ENCODE measurements at regions not wholly inside any gene's neighbourhood (a gene's known extent, or its start where the extent isn't known, plus 50 kb on each side); places are given as distances from the start of the nearest gene placed in this dataset.
A peak's percentile ranks its signal among the peaks of the same experiment; 100 is the strongest.
"Not testable (repeated sequence)": the region's sequence is repeated elsewhere in the genome, so short reads cannot be mapped to it uniquely, and the experiment has no call there.

DNA sequence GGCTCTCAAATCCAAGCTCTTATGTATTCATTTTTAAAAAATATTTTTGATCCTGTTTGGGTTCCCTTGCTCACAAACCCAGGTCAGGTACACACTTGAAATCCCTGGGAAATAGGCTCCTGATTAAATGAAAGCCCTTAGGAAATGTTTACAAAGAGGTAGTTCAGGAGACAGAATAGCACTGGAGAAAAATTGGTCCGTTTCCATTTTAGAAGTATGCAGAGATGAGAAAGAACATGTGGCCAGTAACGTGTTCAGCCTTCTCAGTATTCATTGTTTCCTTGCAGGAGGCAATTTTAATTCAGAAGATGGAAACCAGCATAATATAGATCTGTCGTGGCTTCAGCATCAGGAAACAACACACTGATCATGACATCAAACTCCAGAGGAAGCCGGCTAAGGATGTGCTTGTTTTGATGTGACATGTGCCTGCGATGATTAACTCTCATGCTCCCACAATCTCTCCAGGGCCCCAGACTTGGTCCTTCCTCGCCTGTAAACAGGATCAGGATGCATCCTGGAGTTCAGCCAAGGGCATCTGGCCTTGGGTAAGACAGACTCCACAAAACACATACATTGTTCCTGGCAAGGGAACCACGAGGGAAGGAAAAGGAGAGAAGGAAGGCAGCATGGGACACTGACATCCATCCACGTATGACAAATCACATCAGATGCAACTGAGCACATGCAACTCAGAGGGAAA lies 350.5 kb upstream of the THBS1 start:
- DNase-seq: peak; percentile 58

DNA sequence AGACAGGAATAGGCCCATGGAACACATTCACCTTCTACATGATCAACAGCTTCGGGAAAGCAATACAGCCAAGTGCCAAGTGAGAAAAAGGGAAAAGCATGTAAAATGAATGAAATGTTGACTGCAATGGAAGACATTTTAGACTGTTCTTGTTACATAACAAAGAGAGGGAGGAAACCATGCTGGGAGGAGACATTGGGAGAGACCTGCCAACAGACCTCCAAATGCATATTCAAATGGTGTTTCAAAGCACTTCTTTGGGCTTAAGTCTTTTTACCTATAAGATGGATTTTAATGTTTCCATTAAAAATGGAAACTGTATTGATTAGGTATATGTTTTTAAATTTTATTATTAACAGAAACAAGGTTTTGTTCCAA lies 350.0 kb upstream of the THBS1 start:
- no peak for DNase-seq

DNA sequence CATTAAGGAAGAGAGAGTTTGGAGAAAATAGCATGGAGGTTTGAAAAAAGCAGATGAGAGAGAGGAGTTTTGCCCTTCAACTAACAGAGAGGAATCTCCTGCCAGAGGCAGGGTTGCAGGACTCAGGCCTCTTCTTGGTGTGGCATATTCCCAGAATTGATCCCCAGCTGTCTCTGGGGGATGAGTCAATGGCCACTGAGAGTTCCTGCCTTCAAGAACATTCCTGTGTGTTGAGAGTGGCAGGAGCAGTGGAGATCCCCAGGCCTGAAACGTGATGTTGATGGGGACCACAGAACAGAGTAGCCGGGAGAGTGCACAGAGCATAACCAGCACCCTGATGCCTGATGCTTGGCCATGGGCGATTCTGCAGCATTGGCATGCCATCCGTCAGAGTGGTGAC lies 348.4 kb upstream of the THBS1 start:
- no peak for DNase-seq

DNA sequence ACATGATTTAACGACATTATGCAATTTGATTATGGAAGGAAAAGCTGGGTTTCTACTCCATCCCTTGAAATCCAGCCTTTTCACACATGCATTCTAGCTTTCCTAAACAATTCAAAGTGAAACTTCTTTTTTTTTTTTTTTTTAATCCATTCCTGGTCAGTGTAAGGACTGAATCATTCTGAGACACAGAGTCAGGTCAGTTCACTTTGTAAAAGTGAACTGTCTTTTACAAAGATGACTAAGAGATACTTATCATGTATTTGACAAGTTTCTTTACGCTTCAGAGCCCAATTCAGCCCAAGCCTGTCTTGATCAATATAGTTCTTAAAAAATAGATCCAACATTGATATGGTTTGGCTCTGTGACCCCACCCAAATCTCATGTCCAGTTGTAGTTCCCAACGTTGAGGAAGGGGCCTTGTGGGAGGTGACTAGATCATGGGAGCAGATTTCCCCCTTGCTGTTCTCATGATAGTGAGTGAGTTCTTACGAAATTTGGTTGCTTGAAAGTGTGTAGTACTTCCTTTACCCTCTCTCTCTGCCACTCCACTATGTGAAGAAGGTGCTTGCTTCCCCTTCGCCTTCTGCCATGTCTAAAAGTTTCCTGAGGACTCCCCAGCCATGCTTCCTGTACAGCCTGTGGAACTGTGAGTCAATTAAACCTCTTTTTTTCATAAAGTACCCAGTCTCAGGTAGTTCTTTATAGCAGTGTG lies 345.6 kb upstream of the THBS1 start:
- DNase-seq: no peak

DNA sequence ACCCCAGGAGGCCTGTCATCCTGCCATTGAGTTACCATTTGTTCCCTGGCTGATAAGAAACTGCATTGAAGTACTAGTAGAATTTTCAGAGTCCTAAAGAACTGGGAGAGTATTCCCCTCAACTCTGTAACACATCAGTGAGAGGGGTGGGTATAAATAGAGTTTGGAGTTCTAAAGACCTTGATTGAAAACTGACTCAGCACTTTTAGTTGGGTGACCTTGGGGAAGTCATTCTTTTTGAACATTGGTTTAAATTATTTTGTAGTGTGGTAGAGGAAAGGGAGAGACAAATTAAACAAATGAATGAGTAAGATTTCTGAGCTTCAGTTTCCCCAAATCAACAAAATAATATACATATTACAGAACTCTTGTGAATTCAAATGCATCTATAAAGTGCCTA lies 344.5 kb upstream of the THBS1 start:
- no peak for DNase-seq

DNA sequence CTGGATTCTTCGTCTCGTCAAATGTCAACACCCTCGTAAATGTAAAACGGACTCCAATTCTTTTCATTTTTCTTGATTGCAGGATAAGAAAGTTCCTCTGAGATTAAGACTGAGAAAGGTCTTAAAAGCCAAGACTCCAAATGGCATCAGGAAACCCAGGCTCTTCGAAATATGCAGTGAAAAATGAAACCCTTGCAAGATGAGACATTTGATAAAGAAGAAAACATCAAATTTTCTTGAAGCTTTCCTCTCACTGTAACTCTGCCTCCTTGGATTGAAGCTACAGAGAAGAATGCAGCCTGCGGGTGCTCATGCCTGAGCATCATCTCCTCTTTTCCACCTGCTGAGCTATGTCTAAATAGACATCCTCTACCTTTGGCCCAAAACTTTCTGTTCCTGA lies 342.4 kb upstream of the THBS1 start:
- no peak for DNase-seq

DNA sequence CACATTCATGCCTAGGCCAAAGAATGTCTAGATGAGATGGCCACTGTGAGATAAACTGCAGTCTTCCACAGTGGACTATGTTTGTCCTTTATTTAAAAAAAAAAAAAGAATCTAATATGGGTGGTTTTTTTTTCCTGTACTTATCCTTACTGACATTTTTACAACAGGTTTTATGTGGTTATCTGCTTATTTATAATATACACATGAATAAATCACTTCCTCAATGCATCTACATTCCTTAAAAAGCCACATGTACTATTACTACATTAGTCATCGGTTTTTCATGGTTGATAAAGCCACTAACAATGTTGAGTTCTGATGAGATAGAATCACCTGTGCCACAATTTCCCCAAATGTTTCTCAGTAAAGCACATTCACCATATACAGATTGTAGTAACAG lies 341.3 kb upstream of the THBS1 start:
- no peak for DNase-seq

DNA sequence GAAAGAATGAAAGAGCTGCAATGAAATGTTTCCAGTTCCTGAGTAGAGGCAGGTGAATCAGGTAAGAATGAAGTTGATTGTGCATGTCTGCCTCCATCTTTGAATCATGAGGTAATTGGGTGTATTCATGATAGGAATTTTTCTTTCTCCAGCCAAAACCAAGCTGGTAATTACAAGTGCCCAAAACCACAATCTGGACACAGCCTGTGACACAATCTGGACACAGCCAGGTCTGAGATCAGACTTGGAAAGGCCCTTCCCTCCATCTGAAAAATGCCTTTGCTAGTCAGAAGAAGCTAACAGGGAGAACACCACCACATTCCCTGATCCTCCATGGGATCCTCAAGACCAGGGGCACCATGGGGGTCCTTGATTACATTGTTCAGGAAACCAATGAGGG lies 338.5 kb upstream of the THBS1 start:
- DNase-seq: no peak

DNA sequence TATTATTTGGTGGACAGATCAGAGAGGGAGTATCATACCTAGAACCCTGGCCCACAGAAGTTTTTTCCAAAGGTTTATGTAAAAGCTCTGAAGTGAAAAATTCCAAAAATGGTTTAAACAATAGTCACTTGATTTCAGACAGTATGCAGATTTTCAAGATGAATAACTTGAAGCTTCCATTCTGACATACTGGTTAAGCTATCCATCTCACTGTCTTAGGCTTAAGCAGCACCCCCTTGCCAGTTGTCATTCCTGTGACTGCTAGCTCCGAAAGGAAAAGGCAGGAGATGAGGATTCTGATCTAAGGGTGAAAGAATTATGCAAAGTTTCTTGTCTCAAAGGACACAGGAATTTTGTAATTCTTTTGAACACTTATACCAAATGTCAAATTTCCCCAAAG lies 337.5 kb upstream of the THBS1 start:
- DNase-seq: no peak

DNA sequence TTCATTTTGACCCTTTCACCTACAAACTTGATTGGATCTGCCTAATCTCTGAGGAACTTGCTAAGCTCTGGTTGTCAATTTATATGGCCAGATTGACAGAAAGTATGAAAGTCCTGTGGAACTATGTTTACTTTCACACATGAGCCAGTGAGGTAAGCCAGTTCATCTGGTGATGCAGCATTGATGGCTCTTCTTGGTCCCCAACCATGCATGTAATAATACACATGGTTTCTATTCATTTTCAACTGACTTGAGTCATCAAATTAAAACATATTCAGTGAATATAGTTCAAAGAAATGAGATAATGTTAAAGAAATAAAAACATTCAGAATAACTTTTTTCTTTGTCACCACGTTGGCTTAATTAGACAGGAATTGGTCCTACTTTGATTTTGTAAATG lies 336.1 kb upstream of the THBS1 start:
- no peak for DNase-seq

DNA sequence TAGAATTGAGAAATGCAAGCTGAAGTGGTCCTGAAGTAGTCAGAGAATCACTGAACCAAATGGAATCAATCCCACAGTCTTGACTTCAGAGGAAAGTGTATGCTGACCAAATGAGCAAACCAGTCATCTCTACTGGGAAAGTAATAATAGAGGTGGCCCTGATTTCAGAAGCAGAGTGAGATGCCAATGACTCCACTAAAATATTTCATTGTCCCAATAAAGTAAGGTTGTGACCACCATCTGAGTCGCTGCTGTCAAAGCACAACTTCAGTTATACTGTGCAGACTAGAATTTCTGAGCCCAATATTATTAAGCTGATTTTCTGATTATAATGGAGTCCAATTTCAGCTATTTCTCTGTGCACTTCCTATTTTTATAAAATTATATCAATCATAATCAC lies 334.4 kb upstream of the THBS1 start:
- no peak for DNase-seq

DNA sequence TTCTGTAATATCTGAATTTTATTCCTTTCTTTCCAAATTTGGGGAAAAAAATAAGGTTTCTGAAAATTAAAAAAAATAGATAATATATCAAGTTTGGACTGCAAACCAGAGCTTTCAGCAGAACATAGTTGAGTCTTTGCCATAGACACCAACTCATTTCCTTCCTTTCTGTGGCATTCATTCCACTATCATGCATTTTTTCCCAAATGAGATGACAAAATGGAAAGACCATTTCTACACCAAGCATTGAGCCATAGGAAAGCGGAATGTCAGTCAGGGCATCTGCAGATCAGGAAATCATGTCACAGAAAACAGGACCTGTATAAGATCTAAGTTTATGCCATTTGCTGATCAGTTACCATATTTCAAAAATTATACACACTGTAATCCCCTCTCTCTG lies 333.3 kb upstream of the THBS1 start:
- no peak for DNase-seq

DNA sequence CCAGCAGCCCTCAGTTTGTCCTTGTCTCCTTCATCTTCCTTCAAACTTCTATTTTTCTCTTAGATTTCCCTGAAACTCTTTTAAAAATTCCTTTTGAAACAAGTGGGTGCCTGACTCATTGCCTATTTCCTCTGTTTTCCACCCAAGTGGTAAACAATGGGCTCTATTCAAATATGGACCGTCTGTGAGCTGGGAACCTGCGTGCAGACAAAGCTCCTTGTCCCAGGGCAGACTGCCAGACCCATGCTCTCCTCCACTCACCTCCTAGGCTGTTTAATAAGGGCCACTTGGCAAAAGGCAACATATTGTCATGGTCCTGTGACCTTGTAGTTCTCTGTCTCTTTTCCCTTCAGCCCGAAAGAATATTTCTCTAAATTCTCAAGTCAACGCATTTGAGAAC lies 332.7 kb upstream of the THBS1 start:
- no peak for DNase-seq

DNA sequence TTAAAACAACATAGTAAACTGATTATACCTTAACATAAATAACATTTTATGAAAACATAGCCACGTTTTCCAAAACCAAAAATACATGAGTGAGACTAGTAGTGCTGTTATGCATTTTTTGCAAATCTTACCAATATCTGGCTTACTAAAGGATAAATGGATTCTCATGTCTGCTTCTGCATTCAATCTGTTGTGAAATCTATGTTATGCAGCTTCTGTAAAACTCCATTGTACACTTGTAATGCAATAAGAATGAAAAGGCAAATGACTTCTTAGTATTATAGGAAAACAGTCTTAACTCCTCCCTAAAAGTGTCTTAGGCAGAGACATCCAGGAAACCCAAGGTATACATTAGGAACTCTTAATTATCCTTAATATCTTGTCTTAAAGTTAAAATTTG lies 330.9 kb upstream of the THBS1 start:
- no peak for DNase-seq

DNA sequence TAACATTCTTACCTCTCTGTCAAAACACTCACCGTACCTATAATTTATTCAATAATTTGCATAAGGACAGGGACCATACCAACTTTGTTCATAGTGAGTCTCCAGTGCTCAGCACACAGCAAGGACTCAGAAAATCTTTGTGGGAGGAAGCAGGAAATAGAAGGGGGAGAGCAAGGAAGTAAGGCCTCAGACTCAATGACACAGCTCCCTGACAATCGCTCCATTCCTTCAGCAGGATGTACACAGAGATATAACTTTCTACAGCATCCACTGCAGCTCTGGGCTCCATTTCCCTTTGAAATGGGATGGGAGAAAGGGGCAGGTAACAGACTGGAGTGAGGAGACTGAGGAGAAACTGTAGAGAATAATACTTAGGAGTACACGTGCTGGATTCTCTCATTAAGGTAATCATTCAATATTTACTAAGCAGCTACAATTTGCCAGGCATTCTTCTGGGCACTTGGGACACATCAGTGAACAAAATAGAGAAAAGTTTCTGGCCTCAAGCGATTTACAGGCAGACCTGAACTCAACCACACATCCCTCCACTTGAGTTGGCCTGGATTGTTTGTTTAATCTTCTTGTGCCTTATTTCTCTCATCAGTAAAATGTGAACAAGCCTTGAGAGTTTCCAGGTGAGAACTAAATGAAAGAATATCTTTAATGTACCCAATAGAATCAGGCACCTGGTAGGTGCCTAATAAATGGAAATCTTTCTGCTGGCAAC lies 330.3 kb upstream of the THBS1 start:
- no peak for DNase-seq

DNA sequence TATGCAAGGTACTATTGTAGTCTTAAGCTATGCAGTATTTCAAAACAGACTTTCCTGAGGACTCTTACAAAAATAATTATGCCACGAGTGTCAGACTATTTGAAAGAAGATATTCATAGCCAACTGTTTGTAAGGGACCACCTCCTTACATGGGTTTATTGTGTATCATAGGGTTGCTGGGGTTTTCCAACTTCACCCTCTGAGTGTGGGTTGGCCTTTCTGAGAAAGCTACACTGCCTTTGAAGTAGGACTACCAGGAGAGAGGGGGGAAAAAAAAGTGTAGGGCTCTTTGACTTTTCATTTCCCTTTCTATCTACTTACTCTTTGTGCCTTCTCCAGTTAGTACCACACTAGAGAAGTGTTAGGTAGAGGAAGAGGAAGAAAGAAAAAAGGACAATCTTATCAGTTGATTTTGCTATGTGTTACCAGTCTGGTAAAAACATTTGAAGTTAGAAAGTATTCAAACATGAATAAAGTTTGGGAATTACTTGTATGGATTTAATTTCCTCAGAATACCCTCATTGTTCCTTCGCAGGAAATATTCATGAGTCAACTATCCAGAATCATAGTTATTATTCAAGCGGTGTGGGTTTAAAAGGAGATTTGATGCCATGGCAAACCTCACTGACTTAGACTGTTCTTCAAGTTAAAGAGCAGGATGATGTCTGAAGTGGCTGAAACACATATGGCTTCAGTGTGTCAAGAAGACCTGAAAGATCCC lies 329.3 kb upstream of the THBS1 start:
- no peak for DNase-seq

DNA sequence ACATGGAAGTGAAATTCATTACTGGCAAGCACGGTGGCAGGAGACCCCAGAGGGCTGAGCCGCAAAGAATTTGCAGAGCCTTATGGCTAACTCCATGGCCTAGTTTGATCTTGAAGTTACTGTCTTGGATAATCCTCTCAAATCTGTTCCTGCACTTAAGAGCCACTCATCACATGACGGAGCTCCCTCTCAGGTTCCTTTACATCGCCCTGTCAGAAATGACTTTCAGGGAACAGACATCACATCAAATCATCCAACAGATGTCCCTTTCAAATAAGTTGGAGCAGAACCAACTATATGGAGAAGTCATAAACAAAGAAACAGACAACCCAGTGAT lies 328.8 kb upstream of the THBS1 start:
- DNase-seq: peak; percentile 58

DNA sequence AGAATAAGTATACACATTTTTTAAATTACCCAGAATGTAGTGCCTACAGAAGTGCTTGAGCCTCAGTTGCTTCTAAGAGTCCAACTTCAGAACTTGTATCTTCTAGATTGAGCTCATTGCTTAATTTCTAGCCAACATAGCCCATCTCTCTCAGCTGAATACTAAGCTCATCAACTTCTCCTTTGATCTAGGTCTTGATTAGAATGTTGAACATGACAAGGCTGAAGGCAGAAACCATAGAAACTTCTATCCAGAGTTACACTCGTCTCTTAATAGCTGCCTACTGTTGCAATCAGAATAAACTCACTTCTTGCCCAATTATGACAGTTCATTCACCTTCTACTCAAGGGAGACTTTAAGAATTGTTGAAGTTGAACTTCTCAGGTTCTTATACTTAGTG lies 327.3 kb upstream of the THBS1 start:
- no peak for DNase-seq

DNA sequence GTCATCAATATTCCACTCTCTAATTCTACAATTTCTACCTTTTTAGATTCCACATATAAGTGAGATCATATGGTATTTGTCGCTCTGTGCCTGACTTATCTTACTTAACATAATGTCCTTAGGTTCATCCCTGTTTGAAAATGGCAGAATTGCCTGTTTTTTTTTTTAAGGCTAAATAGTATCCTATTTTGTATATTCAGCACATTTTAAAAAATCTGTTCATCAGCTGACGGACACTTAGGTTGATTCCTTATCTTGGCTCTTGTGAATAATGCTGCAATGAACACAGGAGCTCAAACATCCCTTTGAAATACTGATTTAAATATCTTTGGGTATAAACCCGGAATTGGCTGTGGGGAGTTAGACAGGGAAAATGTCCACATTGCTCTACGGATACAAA lies 326.7 kb upstream of the THBS1 start:
- no peak for DNase-seq

DNA sequence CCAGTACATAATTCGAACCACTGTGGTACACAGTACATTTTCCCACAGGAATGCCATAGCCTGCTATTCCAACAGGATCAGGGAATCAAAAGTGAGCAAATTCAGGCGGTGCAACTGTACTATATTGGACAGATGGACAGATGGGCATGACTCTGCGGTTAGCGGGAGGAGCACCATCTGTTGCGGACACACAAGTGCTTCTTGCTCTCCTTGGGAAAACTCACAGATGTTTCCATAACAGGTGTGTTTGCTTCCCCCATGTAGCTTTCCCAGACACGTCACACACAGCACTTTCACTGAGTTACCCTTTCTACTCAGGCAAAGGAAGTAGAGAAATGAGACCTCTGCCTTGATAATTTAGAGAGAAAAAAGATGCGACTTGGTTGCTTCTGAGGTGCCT lies 325.1 kb upstream of the THBS1 start:
- DNase-seq: peak; percentile 41

DNA sequence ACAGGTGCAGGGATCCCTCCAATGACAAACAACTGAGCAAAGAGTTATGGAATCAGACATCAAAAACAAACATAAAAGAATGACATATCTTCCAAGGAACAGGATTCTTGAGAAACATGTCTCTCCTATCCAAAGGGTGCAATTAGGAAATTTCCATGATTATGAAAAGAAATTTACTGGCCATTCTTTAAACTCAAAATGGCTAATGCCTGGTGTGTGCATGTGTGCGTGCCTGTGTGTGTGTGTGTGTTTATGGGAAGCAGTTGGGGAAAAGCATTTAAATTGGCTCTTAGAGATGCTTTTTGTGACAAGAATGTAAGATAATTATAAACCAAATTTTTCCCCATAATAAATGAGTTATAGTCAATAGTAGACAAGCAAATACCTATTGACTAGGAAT lies 320.5 kb upstream of the THBS1 start:
- DNase-seq: no peak

DNA sequence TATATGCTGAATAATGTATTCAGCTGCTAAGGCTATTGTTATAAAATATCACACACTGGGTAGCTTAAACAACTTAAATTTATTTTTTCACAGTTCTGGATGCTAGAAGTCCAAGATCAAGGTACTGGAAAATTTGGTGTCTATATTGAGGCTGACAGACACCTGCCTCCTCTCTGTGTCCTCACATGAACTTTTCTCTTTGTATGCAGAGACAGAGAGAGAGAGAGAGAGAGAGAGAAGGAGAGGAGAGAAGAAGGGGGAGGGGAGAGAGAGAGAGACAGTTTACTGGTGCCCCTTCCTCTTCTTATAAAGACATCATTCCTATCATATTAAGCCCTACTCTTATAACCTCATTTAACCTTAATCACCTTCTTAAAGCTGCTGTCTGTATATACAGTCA lies 320.1 kb upstream of the THBS1 start:
- DNase-seq: no peak

DNA sequence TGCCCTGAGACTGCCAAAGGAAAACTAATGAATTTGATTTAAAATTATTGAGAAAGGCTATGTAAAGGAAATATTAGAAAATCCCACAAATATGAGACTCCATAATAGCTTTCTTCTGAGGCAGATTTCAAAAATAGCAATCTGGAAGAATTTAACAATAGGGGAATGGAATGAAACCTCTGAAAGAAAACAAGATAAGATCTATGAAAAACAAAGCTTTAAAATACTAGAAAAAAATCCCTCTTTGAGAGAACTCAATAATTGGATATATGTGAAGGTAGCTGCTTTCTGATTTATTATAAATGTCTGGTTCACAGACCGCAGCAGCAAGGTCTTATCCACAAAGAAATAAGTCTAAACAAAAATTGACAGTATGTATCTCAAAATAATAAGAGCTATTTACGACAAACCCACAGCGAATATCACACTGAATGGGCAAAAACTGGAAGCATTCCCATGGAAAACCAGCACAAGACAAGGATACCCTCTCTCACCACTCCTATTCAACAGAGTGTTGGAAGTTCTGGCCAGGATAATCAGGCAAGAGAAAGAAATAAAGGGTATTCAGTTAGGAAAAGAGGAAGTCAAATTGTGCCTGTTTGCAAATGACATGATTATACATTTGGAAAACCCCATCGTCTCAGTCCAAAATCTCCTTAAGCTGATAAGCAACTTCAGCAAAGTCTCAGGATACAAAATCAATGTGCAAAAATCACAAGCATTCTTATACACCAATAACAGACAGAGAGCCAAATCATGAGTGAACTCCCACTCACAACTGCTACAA lies 319.3 kb upstream of the THBS1 start:
- DNase-seq: not testable (repeated sequence)
